IMR-90 (cell line): ENCODE measurements at regions not wholly inside any gene's neighbourhood (a gene's known extent, or its start where the extent isn't known, plus 50 kb on each side); places are given as distances from the start of the nearest gene placed in this dataset.

Source experiments
- ATAC-seq: fragments of 200-7000 bp; cut with Tn5 transposase; 2 replicates; pipeline ENCODE4 v1.9.1; 2020; ENCODE audit warnings: low read depth, mild to moderate bottlenecking, moderate library complexity
- BruUV-seq: library from RNA; stranded (reverse); fragments of 400-500 nt; replicated peaks from 2 replicates; lab custom pipeline; 2021; lab: Mats Ljungman, UMichigan
- CTCF ChIA-PET: fragments of 300-600 bp; formaldehyde crosslinking; extraction: SDS; loops from one replicate; lab custom pipeline; 2021; ENCODE audit warnings: antibody characterized with exemption; lab: Yijun Ruan, JAX
- POLR2A ChIA-PET: fragments of 300-600 bp; sonication (Branson Sonifier 250); formaldehyde crosslinking; loops from one replicate; lab custom pipeline; 2022; ENCODE audit warnings: antibody characterized with exemption; ENCODE audit not compliant: unreplicated experiment; lab: Charles Lee
- DNase-seq: peaks from one replicate; pipeline ENCODE4 v3.0.0; 2013
- H2AFZ ChIP-seq: replicated peaks from 2 replicates; pipeline ENCODE3; 2013; ENCODE audit warnings: low read length, mild to moderate bottlenecking; ENCODE audit not compliant: poor library complexity
- H2AK5ac ChIP-seq: 2 replicates; pipeline ENCODE4 v1.6.1; 2013; ENCODE audit warnings: low read depth, low read length, inconsistent platforms
- H2AK9ac ChIP-seq: replicated peaks from 2 replicates; pipeline ENCODE3; 2013; ENCODE audit warnings: mild to moderate bottlenecking, low read depth, low read length, moderate library complexity; ENCODE audit not compliant: poor library complexity
- H2BK120ac ChIP-seq: 2 replicates; pipeline ENCODE4 v1.6.1; 2013; ENCODE audit warnings: low read depth, low read length, inconsistent platforms
- H2BK15ac ChIP-seq: 3 replicates; pipeline ENCODE4 v1.6.1; 2013; ENCODE audit warnings: low read depth, low read length, inconsistent platforms
- H2BK20ac ChIP-seq: 2 replicates; pipeline ENCODE4 v1.6.1; 2013; ENCODE audit warnings: low read depth, mild to moderate bottlenecking, inconsistent platforms, low read length, moderate library complexity
- H2BK5ac ChIP-seq: 2 replicates; pipeline ENCODE4 v1.6.1; 2013; ENCODE audit warnings: mild to moderate bottlenecking, low read depth, low read length, inconsistent platforms; ENCODE audit not compliant: poor library complexity, severe bottlenecking
- H3K14ac ChIP-seq: replicated peaks from 2 replicates; pipeline ENCODE4 v1.6.1; 2013; ENCODE audit warnings: low read depth, low read length, inconsistent platforms
- H3K18ac ChIP-seq: 2 replicates; pipeline ENCODE4 v1.6.1; 2013; ENCODE audit warnings: low read depth, low read length, control low read depth
- H3K23ac ChIP-seq: 2 replicates; pipeline ENCODE4 v1.6.1; 2013; ENCODE audit warnings: low read depth, low read length, inconsistent platforms
- H3K27ac ChIP-seq: 2 replicates; pipeline ENCODE4 v1.5.1; 2013; ENCODE audit warnings: mild to moderate bottlenecking, control low read depth, low read length; ENCODE audit not compliant: insufficient read depth
- H3K27me3 ChIP-seq: 2 replicates; pipeline ENCODE4 v1.6.1; 2013; ENCODE audit warnings: low read length; ENCODE audit not compliant: control insufficient read depth, insufficient read depth
- H3K36me3 ChIP-seq: 2 replicates; pipeline ENCODE4 v1.6.1; 2013; ENCODE audit warnings: low read length, mixed read lengths; ENCODE audit not compliant: control insufficient read depth, insufficient read depth
- H3K4ac ChIP-seq: 2 replicates; pipeline ENCODE4 v1.6.1; 2013; ENCODE audit warnings: low read depth, low read length, inconsistent platforms
- H3K4me1 ChIP-seq: 2 replicates; pipeline ENCODE4 v1.6.1; 2013; ENCODE audit warnings: low read length, mixed read lengths; ENCODE audit not compliant: control insufficient read depth, insufficient read depth
- H3K4me2 ChIP-seq: 2 replicates; pipeline ENCODE4 v1.6.1; 2013; ENCODE audit warnings: low read depth, mild to moderate bottlenecking, control low read depth, low read length, moderate library complexity
- H3K4me3 ChIP-seq: 2 replicates; pipeline ENCODE4 v1.5.1; 2013; ENCODE audit warnings: low read depth, mild to moderate bottlenecking, control low read depth, low read length, moderate library complexity; ENCODE audit not compliant: insufficient read depth
- H3K56ac ChIP-seq: 2 replicates; pipeline ENCODE4 v1.6.1; 2013; ENCODE audit warnings: low read length, inconsistent platforms; ENCODE audit not compliant: insufficient read depth; ENCODE audit errors: extremely low read depth
- H3K79me1 ChIP-seq, 2 experiments: 2 replicates each; pipeline ENCODE4 v1.6.1; 2013; ENCODE audit warnings: low read length in 2 of 2, inconsistent platforms in 1 of 2, low read depth in 1 of 2
- H3K9ac ChIP-seq: 2 replicates; pipeline ENCODE4 v1.6.1; 2013; ENCODE audit warnings: low read depth, low read length, control low read depth
- H3K9me1 ChIP-seq: 2 replicates; pipeline ENCODE4 v1.6.1; 2013; ENCODE audit warnings: low read length, inconsistent platforms; ENCODE audit not compliant: insufficient read depth
- H3K9me3 ChIP-seq: 2 replicates; pipeline ENCODE4 v1.6.1; 2013; ENCODE audit warnings: low read length; ENCODE audit not compliant: control insufficient read depth, insufficient read depth
- H4K20me1 ChIP-seq: 2 replicates; pipeline ENCODE4 v1.6.1; 2013; ENCODE audit warnings: low read length, inconsistent platforms; ENCODE audit not compliant: insufficient read depth
- H4K5ac ChIP-seq: 2 replicates; pipeline ENCODE4 v1.6.1; 2013; ENCODE audit warnings: mild to moderate bottlenecking, low read depth, low read length, control low read depth
- H4K8ac ChIP-seq, 2 experiments: 2 replicates each; pipeline ENCODE4 v1.6.1; 2013; ENCODE audit warnings: low read depth in 2 of 2, low read length in 2 of 2, control low read depth in 1 of 2, inconsistent platforms in 1 of 2
- H4K91ac ChIP-seq: 2 replicates; pipeline ENCODE4 v1.6.1; 2013; ENCODE audit warnings: low read depth, low read length, inconsistent platforms; ENCODE audit not compliant: insufficient read depth
- BHLHE40 ChIP-seq: fragments of 150-350 bp; IDR thresholded peaks from 2 replicates; pipeline ENCODE4 v1.6.1; 2016; ENCODE audit warnings: mild to moderate bottlenecking, low read depth, low read length
- CEBPB ChIP-seq: IDR thresholded peaks from 2 replicates; pipeline ENCODE4 v1.6.1; 2012; ENCODE audit warnings: low read depth, low read length, improper control_type of control experiment
- CHD1 ChIP-seq: IDR thresholded peaks from 2 replicates; pipeline ENCODE4 v1.6.1; 2012; ENCODE audit warnings: low read depth, low read length, improper control_type of control experiment
- FOS ChIP-seq: fragments of 150-350 bp; IDR thresholded peaks from 2 replicates; pipeline ENCODE4 v1.6.1; 2016; ENCODE audit warnings: low read depth, low read length
- MAFK ChIP-seq: IDR thresholded peaks from 2 replicates; pipeline ENCODE4 v1.6.1; 2012; ENCODE audit warnings: low read depth, low read length, improper control_type of control experiment
- MAZ ChIP-seq: IDR thresholded peaks from 2 replicates; pipeline ENCODE4 v1.6.1; 2012; ENCODE audit warnings: low read depth, mild to moderate bottlenecking, low read length, improper control_type of control experiment, moderate library complexity, borderline replicate concordance
- MXI1 ChIP-seq: IDR thresholded peaks from 2 replicates; pipeline ENCODE4 v1.6.1; 2012; ENCODE audit warnings: low read depth, mild to moderate bottlenecking, low read length, moderate library complexity, borderline replicate concordance
- NFE2L2 ChIP-seq: fragments of 150-350 bp; IDR thresholded peaks from 2 replicates; pipeline ENCODE4 v1.6.1; 2016; ENCODE audit warnings: low read depth, mild to moderate bottlenecking, low read length
- RCOR1 ChIP-seq: IDR thresholded peaks from 2 replicates; pipeline ENCODE4 v1.6.1; 2012; ENCODE audit warnings: mild to moderate bottlenecking, low read length, improper control_type of control experiment; ENCODE audit not compliant: insufficient replicate concordance
- RFX5 ChIP-seq: IDR thresholded peaks from 2 replicates; pipeline ENCODE4 v1.8.0; 2012; ENCODE audit warnings: low read depth, mild to moderate bottlenecking, low read length, moderate library complexity
- SMC3 ChIP-seq: fragments of 150-350 bp; IDR thresholded peaks from 2 replicates; pipeline ENCODE4 v1.6.1; 2016; ENCODE audit warnings: low read depth, mild to moderate bottlenecking, antibody characterized with exemption, low read length, moderate library complexity
- WGBS, 2 experiments: methylation state at CpG; one replicate each; pipeline versions ENCODE4 v1.1.5 to v1.1.7; 2013; ENCODE audit warnings: missing lambda C conversion rate in 2 of 2; ENCODE audit not compliant: insufficient read length in 1 of 2; ENCODE audit errors: extremely low coverage in 2 of 2; 5-methylcytosine and 5-hydroxymethylcytosine counted together
- dilution Hi-C: fragments of 300-500 bp; cut with HindIII; formaldehyde crosslinking; loops from one replicate; pipeline ENCODE4 v1.14.3; 2018; ENCODE audit warnings: low sequenced_read_pairs; ENCODE audit not compliant: unreplicated experiment
- in situ Hi-C: fragments of 300-500 bp; cut with MboI; formaldehyde crosslinking; loops from 3 replicates; pipeline ENCODE4 v1.14.3; 2019; ENCODE audit warnings: low sequenced_read_pairs, inconsistent platforms, mixed read lengths
- intact Hi-C: fragments of 100-400 bp; cut with micrococcal nuclease; formaldehyde crosslinking; loops from 2 replicates; pipeline ENCODE4 v1.10.0; 2022
- TF ChIP-seq, protein P1 (sequence below): fragments of 150-350 bp; IDR thresholded peaks from 2 replicates; pipeline ENCODE4 v1.6.1; 2017; ENCODE audit warnings: mild to moderate bottlenecking, antibody characterized with exemption, low read length, low read depth
- TF ChIP-seq, protein P2 (sequence below): conservative IDR thresholded peaks from 2 replicates; pipeline ENCODE4 v1.5.1; 2012; ENCODE audit warnings: mild to moderate bottlenecking, low read depth, low read length, improper control_type of control experiment

DNA sequence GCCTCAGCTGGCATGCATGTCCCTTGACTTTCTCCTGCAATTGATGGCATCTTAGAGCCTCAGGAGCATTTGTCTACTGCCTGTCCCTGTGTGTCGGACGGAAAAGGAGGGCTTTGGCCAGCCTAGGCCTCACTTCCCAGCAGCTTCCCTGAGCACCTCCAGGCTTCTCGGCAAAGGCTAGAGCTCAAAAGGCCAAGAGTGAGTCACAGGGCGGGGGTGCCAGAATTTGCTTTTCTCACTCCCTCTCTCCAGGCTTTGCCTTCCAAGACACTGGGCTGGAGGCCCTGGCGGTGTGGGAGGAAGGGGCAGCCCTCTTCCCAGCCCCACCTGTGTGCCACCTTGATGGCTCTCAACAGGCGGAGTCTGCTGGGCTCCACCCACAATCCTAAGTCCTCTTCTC, 107.3 kb upstream of the MAF start:
- Histone ChIP-seq H2AFZ (no peak overlapping the region), H4K20me1 (no peaks in the 10 kb centered on the region), H2AK5ac (no peak overlapping the region), H3K27me3 (no peaks in the 10 kb centered on the region), H2BK5ac (no peak overlapping the region), H3K79me1 (no peaks in the 10 kb centered on the region), H3K36me3 (no peaks in the 10 kb centered on the region), H4K5ac (no peak overlapping the region), H4K8ac (no peak overlapping the region), H3K56ac (no peak overlapping the region), H2AK9ac (no peak overlapping the region), H3K27ac (no peak overlapping the region), H2BK120ac (no peak overlapping the region), H3K4me2 (no peak overlapping the region), H3K9ac (no peak overlapping the region), H3K9me1 (no peaks in the 10 kb centered on the region), H3K4ac (no peak overlapping the region), H3K4me3 (no peak overlapping the region), H2BK20ac (no peak overlapping the region), H3K18ac (no peak overlapping the region), H3K23ac (no peak overlapping the region), H4K91ac (no peak overlapping the region), H2BK15ac (no peak overlapping the region), H3K9me3 (peaks cover 10% of the 10 kb centered on the region; the same call in 1 of the 2 replicates), H3K14ac (no peak overlapping the region), H3K4me1 (no peaks in the 10 kb centered on the region)
- BruUV-seq, result no TSS peak
- no peak for TF ChIP-seq RCOR1
- TF ChIP-seq, protein P1, sequence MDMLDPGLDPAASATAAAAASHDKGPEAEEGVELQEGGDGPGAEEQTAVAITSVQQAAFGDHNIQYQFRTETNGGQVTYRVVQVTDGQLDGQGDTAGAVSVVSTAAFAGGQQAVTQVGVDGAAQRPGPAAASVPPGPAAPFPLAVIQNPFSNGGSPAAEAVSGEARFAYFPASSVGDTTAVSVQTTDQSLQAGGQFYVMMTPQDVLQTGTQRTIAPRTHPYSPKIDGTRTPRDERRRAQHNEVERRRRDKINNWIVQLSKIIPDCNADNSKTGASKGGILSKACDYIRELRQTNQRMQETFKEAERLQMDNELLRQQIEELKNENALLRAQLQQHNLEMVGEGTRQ, result no peak
- TF ChIP-seq CHD1, result no peak
- TF ChIP-seq, protein P2, sequence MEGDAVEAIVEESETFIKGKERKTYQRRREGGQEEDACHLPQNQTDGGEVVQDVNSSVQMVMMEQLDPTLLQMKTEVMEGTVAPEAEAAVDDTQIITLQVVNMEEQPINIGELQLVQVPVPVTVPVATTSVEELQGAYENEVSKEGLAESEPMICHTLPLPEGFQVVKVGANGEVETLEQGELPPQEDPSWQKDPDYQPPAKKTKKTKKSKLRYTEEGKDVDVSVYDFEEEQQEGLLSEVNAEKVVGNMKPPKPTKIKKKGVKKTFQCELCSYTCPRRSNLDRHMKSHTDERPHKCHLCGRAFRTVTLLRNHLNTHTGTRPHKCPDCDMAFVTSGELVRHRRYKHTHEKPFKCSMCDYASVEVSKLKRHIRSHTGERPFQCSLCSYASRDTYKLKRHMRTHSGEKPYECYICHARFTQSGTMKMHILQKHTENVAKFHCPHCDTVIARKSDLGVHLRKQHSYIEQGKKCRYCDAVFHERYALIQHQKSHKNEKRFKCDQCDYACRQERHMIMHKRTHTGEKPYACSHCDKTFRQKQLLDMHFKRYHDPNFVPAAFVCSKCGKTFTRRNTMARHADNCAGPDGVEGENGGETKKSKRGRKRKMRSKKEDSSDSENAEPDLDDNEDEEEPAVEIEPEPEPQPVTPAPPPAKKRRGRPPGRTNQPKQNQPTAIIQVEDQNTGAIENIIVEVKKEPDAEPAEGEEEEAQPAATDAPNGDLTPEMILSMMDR, result no peak
- TF ChIP-seq BHLHE40, result no peak
- TF ChIP-seq NFE2L2, result no peak
- TF ChIP-seq MAZ, result no peak
- no peak for TF ChIP-seq FOS
- TF ChIP-seq MAFK, result no peak
- TF ChIP-seq MXI1, result no peak
- no peak for TF ChIP-seq SMC3
- TF ChIP-seq RFX5, result no peak
- TF ChIP-seq CEBPB, result no peak
- no CpG with 5 or more reads among the region's 6 CpGs for WGBS, 2 experiments
- intact Hi-C loops (no loop called here), in situ Hi-C loops (no loop called here), dilution Hi-C loops (no loop called here)
- ATAC-seq, result no peak
- DNase-seq, result no peak
- ChIA-PET CTCF (no interaction called here), POLR2A (no interaction called here)
